GM12873 (cell line): ENCODE measurements at regions not wholly inside any gene's neighbourhood (a gene's known extent, or its start where the extent isn't known, plus 50 kb on each side); places are given as distances from the start of the nearest gene placed in this dataset.

Experiments used
- CTCF ChIP-seq: IDR thresholded peaks from 2 replicates; pipeline ENCODE4 v1.5.1; 2012; ENCODE audit warnings: low read depth, mild to moderate bottlenecking, moderate library complexity, low read length, control low read depth; ENCODE audit not compliant: insufficient read depth; ENCODE audit errors: missing control alignments

GRCh38 chr12:84691266-84691665 is 221.3 kb downstream of the SLC6A15 start:
- TF ChIP-seq CTCF: no peak

GRCh38 chr12:84689638-84690037 is 223.0 kb downstream of the SLC6A15 start:
- TF ChIP-seq CTCF: no peak

GRCh38 chr12:84685379-84685778 is 227.2 kb downstream of the SLC6A15 start:
- TF ChIP-seq CTCF: no peak

GRCh38 chr12:84676787-84677186 is 235.8 kb downstream of the SLC6A15 start:
- TF ChIP-seq CTCF: no peak

GRCh38 chr12:84661786-84662185 is 250.8 kb downstream of the SLC6A15 start:
- no peak for TF ChIP-seq CTCF

- no peak for TF ChIP-seq CTCF
Measured at GRCh38 chr12:84660139-84660538, 252.5 kb downstream of the SLC6A15 start.

- no peak for TF ChIP-seq CTCF
Measured at GRCh38 chr12:84658877-84659276, 253.7 kb downstream of the SLC6A15 start.
